Natural killer cell (primary cell): ENCODE measurements at regions not wholly inside any gene's neighbourhood (a gene's known extent, or its start where the extent isn't known, plus 50 kb on each side); places are given as distances from the start of the nearest gene placed in this dataset.

Experiments used
- ATAC-seq, 3 donors: fragments of 150-1000 bp in 2 of 3; fragments of 200-7000 bp in 1 of 3; cut with Tn5 transposase; 1 replicate in 1 of 3; 2 replicates in 2 of 3; pipeline ENCODE4 v1.10.0; 2021; ENCODE audit warnings: mild to moderate bottlenecking in 2 of 3, moderate library complexity in 2 of 3
- DNase-seq, 2 donors: peaks; one replicate each; pipeline versions ENCODE4 v3.0.0 to v3.0.0-alpha.2; 2013 to 2021; ENCODE audit warnings: mixed read lengths in 1 of 2
- H3K27ac ChIP-seq: one replicate; pipeline ENCODE4 v1.5.1; 2013; ENCODE audit warnings: mild to moderate bottlenecking, low read length
- H3K27me3 ChIP-seq: one replicate; pipeline ENCODE4 v1.6.1; 2013; ENCODE audit warnings: low read length; ENCODE audit not compliant: control insufficient read depth, insufficient read depth
- H3K36me3 ChIP-seq: one replicate; pipeline ENCODE4 v1.6.1; 2013; ENCODE audit warnings: low read length; ENCODE audit not compliant: control insufficient read depth, insufficient read depth
- H3K4me1 ChIP-seq: one replicate; pipeline ENCODE4 v1.6.1; 2013; ENCODE audit warnings: low read length; ENCODE audit not compliant: control insufficient read depth, insufficient read depth
- H3K4me3 ChIP-seq: one replicate; pipeline ENCODE4 v1.5.1; 2013; ENCODE audit warnings: low read length
- H3K9me3 ChIP-seq: one replicate; pipeline ENCODE4 v1.6.1; 2013; ENCODE audit warnings: low read length; ENCODE audit not compliant: control insufficient read depth, insufficient read depth
- H3K27ac Mint-ChIP-seq, 2 donors: one replicate each; pipeline ENCODE4 v1.8.0; 2022; ENCODE audit warnings: mild to moderate bottlenecking in 2 of 2, mixed read lengths in 2 of 2, moderate library complexity in 1 of 2
- H3K27me3 Mint-ChIP-seq, 2 donors: one replicate each; pipeline ENCODE4 v1.8.0; 2022; ENCODE audit warnings: low read depth in 2 of 2, mixed read lengths in 2 of 2
- H3K36me3 Mint-ChIP-seq: one replicate; pipeline ENCODE4 v1.8.0; 2022; ENCODE audit warnings: mixed read lengths
- H3K4me1 Mint-ChIP-seq, 2 donors: one replicate each; pipeline ENCODE4 v1.8.0; 2022; ENCODE audit warnings: mixed read lengths in 2 of 2
- H3K4me3 Mint-ChIP-seq: one replicate; pipeline ENCODE4 v1.8.0; 2022; ENCODE audit warnings: mild to moderate bottlenecking, moderate library complexity, mixed read lengths
- H3K9me3 Mint-ChIP-seq, 2 donors: one replicate each; pipeline ENCODE4 v1.8.0; 2022; ENCODE audit warnings: mixed read lengths in 2 of 2
- WGBS: methylation state at CpG from one replicate; pipeline ENCODE4 v1.1.7; 2013; ENCODE audit warnings: missing lambda C conversion rate; ENCODE audit not compliant: insufficient coverage; 5-methylcytosine and 5-hydroxymethylcytosine counted together
- intact Hi-C: fragments of 100-400 bp; cut with micrococcal nuclease; formaldehyde crosslinking; loops from one replicate; pipeline ENCODE4 v1.14.2; 2022
- TF ChIP-seq, protein P1 (sequence below): fragments of 200-600 bp; IDR thresholded peaks from one replicate; pipeline ENCODE4 v1.8.0; 2022; ENCODE audit warnings: antibody characterized with exemption

DNA sequence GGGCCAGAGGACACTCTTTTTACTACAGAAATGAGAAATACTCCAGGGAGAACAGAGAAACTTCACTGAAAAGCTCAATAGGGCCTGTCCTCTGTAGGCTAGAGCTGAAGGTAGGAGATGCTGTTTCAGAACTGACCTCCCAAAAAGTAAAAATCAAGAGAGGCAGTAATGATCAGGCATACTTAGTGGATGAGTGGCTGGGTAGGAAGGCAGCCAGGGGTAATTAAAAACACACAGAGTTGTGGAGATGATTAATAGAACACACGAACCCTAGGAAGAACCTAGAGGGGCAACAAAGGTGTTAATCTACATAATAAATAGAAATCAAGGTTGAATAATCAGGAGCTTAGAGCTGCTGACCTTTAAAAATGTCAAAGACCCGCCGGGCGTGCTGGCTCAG lies 582.4 kb upstream of the ADGRL3 start:
- no peak overlapping the region for H3K27ac Mint-ChIP-seq
- no peaks in the 10 kb centered on the region for H3K36me3 ChIP-seq

DNA sequence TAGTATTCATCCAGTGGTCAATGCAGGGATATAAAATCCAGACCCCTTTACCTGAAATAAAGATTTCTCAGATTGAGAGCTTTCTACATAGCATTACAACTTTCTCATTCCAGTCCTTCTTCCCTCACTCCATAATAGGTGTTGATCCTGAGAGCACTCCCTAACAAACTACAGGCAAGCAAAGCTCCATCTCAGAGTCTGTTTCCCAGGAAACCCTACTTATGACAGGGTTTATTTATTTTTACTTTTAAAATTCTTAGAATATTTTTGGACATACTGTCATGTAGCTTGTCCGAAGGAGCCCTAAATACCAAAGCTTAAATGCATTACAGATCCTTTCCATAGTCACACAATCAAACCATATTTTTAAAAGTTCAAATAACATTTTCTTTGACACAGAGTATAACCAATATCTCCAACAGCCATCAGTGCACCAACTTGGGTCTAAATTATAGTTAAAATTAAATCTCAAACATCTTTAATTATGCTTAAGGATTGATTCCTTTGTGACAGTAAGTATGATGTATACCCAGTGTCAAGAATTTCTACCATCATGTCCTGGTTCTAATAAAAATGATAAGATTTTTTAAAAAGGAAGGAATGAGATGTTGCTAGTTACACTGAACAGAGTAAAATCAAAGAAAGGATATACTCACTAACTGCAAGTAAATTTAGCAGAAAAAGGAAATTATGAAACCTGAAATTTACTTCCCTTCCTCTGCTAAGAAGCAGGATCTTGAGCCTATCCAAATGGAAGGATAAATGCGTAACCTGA lies 580.4 kb upstream of the ADGRL3 start:
- Mint-ChIP-seq H3K9me3 (peaks cover 9 to 24% of the 10 kb centered on the region in 2 donors), H3K27me3 (no peaks in the 10 kb centered on the region)
- no peak for DNase-seq

More for the DNA sequence above, 582.4 kb upstream of the ADGRL3 start:
- WGBS, result 83% methylated on average over 4 of the region's 4 CpGs
- peaks cover 8% of the 10 kb centered on the region for H3K36me3 Mint-ChIP-seq
- Histone ChIP-seq H3K4me1 (no peaks in the 10 kb centered on the region), H3K27ac (no peak overlapping the region), H3K27me3 (no peaks in the 10 kb centered on the region), H3K4me3 (no peak overlapping the region), H3K9me3 (peaks cover 8% of the 10 kb centered on the region)
- TF ChIP-seq, protein P1, sequence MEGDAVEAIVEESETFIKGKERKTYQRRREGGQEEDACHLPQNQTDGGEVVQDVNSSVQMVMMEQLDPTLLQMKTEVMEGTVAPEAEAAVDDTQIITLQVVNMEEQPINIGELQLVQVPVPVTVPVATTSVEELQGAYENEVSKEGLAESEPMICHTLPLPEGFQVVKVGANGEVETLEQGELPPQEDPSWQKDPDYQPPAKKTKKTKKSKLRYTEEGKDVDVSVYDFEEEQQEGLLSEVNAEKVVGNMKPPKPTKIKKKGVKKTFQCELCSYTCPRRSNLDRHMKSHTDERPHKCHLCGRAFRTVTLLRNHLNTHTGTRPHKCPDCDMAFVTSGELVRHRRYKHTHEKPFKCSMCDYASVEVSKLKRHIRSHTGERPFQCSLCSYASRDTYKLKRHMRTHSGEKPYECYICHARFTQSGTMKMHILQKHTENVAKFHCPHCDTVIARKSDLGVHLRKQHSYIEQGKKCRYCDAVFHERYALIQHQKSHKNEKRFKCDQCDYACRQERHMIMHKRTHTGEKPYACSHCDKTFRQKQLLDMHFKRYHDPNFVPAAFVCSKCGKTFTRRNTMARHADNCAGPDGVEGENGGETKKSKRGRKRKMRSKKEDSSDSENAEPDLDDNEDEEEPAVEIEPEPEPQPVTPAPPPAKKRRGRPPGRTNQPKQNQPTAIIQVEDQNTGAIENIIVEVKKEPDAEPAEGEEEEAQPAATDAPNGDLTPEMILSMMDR, result no peak
- no peak overlapping the region for H3K4me3 Mint-ChIP-seq
- H3K9me3 Mint-ChIP-seq, result peaks cover 9 to 29% of the 10 kb centered on the region in 2 donors
- no peaks in the 10 kb centered on the region for H3K4me1 Mint-ChIP-seq
- ATAC-seq, result no peak
- DNase-seq, result no peak
- intact Hi-C loops, result no loop called here
- no peaks in the 10 kb centered on the region for H3K27me3 Mint-ChIP-seq

DNA sequence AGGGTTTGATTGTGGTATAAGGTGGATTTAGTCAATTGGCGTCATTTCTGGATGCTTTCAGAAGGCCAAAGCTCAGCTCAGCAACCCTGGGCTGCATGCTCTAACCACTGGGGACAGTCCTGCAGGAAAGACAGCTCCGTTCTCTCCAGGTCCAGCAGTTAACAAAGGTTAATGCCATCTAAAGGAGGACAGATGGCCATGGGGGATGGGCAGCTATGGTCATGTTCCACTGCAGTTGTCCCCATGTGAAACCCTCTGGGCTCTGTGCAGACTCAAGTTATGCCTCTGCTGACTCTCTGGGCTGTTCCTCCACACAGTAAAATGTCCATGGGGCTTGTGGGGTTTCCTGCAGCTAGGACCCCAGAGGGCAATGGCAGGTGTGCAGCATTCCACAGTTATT lies 562.1 kb upstream of the ADGRL3 start:
- ATAC-seq, result no peak
- H3K27ac Mint-ChIP-seq, result no peak overlapping the region

More for the DNA sequence above, 580.4 kb upstream of the ADGRL3 start:
- 100% methylated on average over 1 of the region's 2 CpGs for WGBS
- H3K4me3 ChIP-seq, result no peak overlapping the region
- TF ChIP-seq, protein P1, result no peak
- H3K4me1 Mint-ChIP-seq, result no peaks in the 10 kb centered on the region
- no peak overlapping the region for H3K4me3 Mint-ChIP-seq
- no peaks in the 10 kb centered on the region for H3K36me3 ChIP-seq
- no peak for ATAC-seq
- no peak overlapping the region for H3K27ac ChIP-seq
- no peaks in the 10 kb centered on the region for H3K4me1 ChIP-seq
- no peak overlapping the region for H3K27ac Mint-ChIP-seq
- H3K27me3 ChIP-seq, result no peaks in the 10 kb centered on the region
- H3K9me3 ChIP-seq, result peaks cover 13% of the 10 kb centered on the region
- H3K36me3 Mint-ChIP-seq, result peaks cover 8% of the 10 kb centered on the region
- intact Hi-C loops, result no loop called here

More for the DNA sequence above, 562.1 kb upstream of the ADGRL3 start:
- TF ChIP-seq, protein P1, result no peak
- 79% methylated on average over 2 of the region's 2 CpGs for WGBS
- Mint-ChIP-seq H3K4me1 (no peaks in the 10 kb centered on the region), H3K27me3 (no peaks in the 10 kb centered on the region), H3K4me3 (no peak overlapping the region), H3K36me3 (peaks cover 7% of the 10 kb centered on the region), H3K9me3 (peaks cover 11 to 15% of the 10 kb centered on the region in 2 donors)
- Histone ChIP-seq H3K27ac (no peak overlapping the region), H3K36me3 (no peaks in the 10 kb centered on the region), H3K4me3 (no peak overlapping the region), H3K9me3 (peaks cover 6% of the 10 kb centered on the region), H3K4me1 (no peaks in the 10 kb centered on the region), H3K27me3 (no peaks in the 10 kb centered on the region)
- intact Hi-C loops, result no loop called here
- DNase-seq, result no peak
